Smooth muscle cell (in vitro differentiated cells): ENCODE measurements at regions not wholly inside any gene's neighbourhood (a gene's known extent, or its start where the extent isn't known, plus 50 kb on each side); places are given as distances from the start of the nearest gene placed in this dataset.

ENCODE experiments used
- DNase-seq: peaks from one replicate; lab custom pipeline; 2025; ENCODE audit not compliant: unreplicated experiment; lab: John Stamatoyannopoulos, UW
- H2AFZ ChIP-seq: fragments of 200-600 bp; sonication (generic); 2 replicates; pipeline ENCODE4 v1.6.0; 2016; ENCODE audit warnings: antibody characterized with exemption, low read depth, mild to moderate bottlenecking
- H3F3A ChIP-seq: fragments of 200-600 bp; sonication (generic); 2 replicates; pipeline ENCODE4 v1.6.0; 2017; ENCODE audit warnings: antibody characterized with exemption, low read depth
- H3K27ac ChIP-seq: fragments of 200-600 bp; sonication (generic); 2 replicates; pipeline ENCODE4 v1.5.1; 2016; ENCODE audit warnings: low read depth, mild to moderate bottlenecking
- H3K27me3 ChIP-seq: fragments of 200-600 bp; sonication (generic); 2 replicates; pipeline ENCODE4 v1.6.1; 2016; ENCODE audit warnings: low read depth, mild to moderate bottlenecking
- H3K36me3 ChIP-seq: fragments of 200-600 bp; sonication (generic); 2 replicates; pipeline ENCODE4 v1.5.1; 2016; ENCODE audit warnings: low read depth
- H3K4me1 ChIP-seq: fragments of 200-600 bp; sonication (generic); 2 replicates; pipeline ENCODE4 v1.5.1; 2016; ENCODE audit warnings: low read depth
- H3K4me2 ChIP-seq: fragments of 200-600 bp; sonication (generic); 2 replicates; pipeline ENCODE4 v1.6.0; 2016; ENCODE audit warnings: mild to moderate bottlenecking
- H3K4me3 ChIP-seq: fragments of 200-600 bp; sonication (generic); 2 replicates; pipeline ENCODE4 v1.5.1; 2016; ENCODE audit warnings: mild to moderate bottlenecking
- H3K79me2 ChIP-seq: fragments of 200-600 bp; sonication (generic); 2 replicates; pipeline ENCODE4 v1.6.0; 2016; ENCODE audit warnings: low read depth, mild to moderate bottlenecking
- H3K9ac ChIP-seq: fragments of 200-600 bp; sonication (generic); 2 replicates; pipeline ENCODE4 v1.6.0; 2016; ENCODE audit warnings: low read depth
- H3K9me3 ChIP-seq: fragments of 200-600 bp; sonication (generic); replicated peaks from 2 replicates; pipeline ENCODE4 v1.5.1; 2016; ENCODE audit warnings: low read depth
- H4K20me1 ChIP-seq: fragments of 200-600 bp; sonication (generic); 2 replicates; pipeline ENCODE4 v1.6.0; 2016; ENCODE audit warnings: low read depth
- CTCF ChIP-seq: fragments of 200-600 bp; sonication (generic); IDR thresholded peaks from 2 replicates; pipeline ENCODE4 v1.5.1; 2017; ENCODE audit warnings: borderline replicate concordance, mild to moderate bottlenecking, antibody characterized with exemption; ENCODE audit not compliant: insufficient read depth, poor library complexity, severe bottlenecking
- WGBS: methylation state at CpG from one replicate; pipeline ENCODE4 v1.1.7; 2016; ENCODE audit warnings: low lambda C conversion rate; 5-methylcytosine and 5-hydroxymethylcytosine counted together

GRCh38 chr2:37585982-37586621, 85.3 kb downstream of the CDC42EP3 start:
- 30% methylated on average over 7 of the region's 7 CpGs for WGBS
- H3K27ac ChIP-seq: peak overlapping the region; percentile 36
- no peak for DNase-seq
- no peaks in the 10 kb centered on the region for H3K79me2 ChIP-seq
- no peaks in the 10 kb centered on the region for H3K27me3 ChIP-seq
- no peaks in the 10 kb centered on the region for H4K20me1 ChIP-seq
- H3K36me3 ChIP-seq: no peaks in the 10 kb centered on the region
- H2AFZ ChIP-seq: no peak overlapping the region
- H3K4me2 ChIP-seq: peak overlapping the region; percentile 29
- no peak overlapping the region for H3K4me3 ChIP-seq
- peaks cover 17% of the 10 kb centered on the region for H3F3A ChIP-seq
- H3K9ac ChIP-seq: peak overlapping the region; percentile 14
- H3K9me3 ChIP-seq: no peaks in the 10 kb centered on the region
- H3K4me1 ChIP-seq: peaks cover 36% of the 10 kb centered on the region
- no peak for TF ChIP-seq CTCF

DNA sequence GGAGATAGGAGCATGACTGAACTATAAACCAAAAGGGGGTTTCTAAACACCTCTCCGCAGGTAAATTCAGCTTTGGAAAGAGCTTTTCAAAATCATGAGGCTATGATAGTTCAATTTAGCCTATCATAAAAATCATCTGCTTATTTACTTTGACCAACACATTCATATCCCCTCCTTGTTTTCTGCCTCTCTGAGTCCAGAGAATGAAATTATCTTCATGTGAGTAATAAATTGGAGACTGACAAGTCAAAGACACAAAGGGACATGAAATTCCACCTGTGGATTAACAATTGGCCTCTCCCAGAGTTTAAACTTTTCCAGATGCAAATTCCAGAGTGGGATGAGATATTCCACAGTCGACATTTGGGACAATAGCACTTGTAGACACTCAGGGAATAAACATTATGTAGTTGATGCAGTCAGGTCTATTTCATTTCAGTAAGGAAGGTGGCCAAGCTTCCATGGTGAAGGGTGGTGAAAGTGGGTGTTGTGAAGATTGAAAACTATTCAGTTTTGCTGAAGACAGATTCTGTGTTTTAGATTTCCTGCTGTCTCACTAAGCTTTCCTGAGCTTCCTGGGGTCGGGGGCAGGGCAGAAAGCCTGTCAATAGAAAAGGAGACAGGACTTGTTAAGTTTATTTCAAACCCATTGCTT, 84.7 kb downstream of the CDC42EP3 start:
- Histone ChIP-seq H3K27me3 (no peaks in the 10 kb centered on the region), H2AFZ (no peak overlapping the region), H3F3A (peaks cover 17% of the 10 kb centered on the region), H3K36me3 (no peaks in the 10 kb centered on the region), H4K20me1 (no peaks in the 10 kb centered on the region), H3K4me2 (peak overlapping the region; percentile 29), H3K4me3 (no peak overlapping the region), H3K9me3 (no peaks in the 10 kb centered on the region), H3K79me2 (no peaks in the 10 kb centered on the region), H3K27ac (peak overlapping the region; percentile 36), H3K4me1 (peaks cover 36% of the 10 kb centered on the region), H3K9ac (peak overlapping the region; percentile 14)
- WGBS: 86% methylated on average over 3 of the region's 3 CpGs
- no peak for TF ChIP-seq CTCF
- DNase-seq: no peak

DNA sequence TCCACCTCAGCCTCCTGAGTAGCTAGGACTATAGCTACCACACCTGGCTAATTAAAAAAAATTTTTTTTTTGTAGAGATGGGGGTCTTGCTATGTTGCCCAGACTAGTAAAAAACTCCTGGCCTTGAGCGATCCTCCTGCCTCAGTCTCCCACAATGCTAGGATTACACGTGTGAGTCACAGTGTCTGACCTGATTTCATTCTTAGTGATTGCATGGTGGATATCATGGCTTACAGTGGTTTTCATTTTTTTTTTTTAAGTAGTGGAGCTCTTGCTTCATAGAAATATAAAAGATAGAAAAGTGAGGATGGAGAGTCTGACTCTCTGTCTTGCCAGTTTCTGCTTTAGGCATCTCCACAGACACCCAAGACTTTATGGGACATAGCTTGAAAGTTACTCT, 83.6 kb downstream of the CDC42EP3 start:
- Histone ChIP-seq H3K27ac (no peak overlapping the region), H2AFZ (no peak overlapping the region), H3K4me1 (peaks cover 36% of the 10 kb centered on the region), H3F3A (peaks cover 16% of the 10 kb centered on the region), H3K4me3 (no peak overlapping the region), H3K79me2 (no peaks in the 10 kb centered on the region), H3K4me2 (peak overlapping the region; percentile 27), H3K9ac (no peak overlapping the region), H4K20me1 (no peaks in the 10 kb centered on the region), H3K36me3 (no peaks in the 10 kb centered on the region), H3K27me3 (no peaks in the 10 kb centered on the region), H3K9me3 (no peaks in the 10 kb centered on the region)
- no peak for DNase-seq
- no peak for TF ChIP-seq CTCF
- WGBS: 96% methylated on average over 2 of the region's 2 CpGs

DNA sequence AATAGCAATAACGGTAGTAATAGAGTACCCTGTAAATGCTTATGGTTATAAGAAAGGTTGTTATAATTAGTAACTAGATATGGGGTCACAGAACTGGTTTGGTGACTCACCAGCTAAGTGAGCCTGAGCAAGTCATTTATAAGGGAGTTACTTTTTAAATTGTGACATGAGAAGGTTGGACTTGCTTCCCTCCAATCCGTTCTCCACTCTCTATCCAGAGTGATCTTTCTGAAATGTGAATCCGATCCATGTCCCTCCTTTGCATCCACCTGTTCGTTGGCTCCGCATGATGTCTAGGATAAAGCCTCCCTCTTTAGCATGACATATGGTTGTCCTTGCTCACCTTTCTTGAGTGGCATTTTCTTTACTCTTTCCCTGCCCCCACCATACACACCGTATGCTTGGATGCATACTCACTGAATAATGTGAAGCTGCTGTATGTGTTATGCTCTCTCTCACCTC, 83.1 kb downstream of the CDC42EP3 start:
- no peaks in the 10 kb centered on the region for H4K20me1 ChIP-seq
- no peak overlapping the region for H3K4me3 ChIP-seq
- H3F3A ChIP-seq: peaks cover 10% of the 10 kb centered on the region
- H3K9me3 ChIP-seq: no peaks in the 10 kb centered on the region
- H3K27me3 ChIP-seq: no peaks in the 10 kb centered on the region
- no peak for TF ChIP-seq CTCF
- H3K4me2 ChIP-seq: peak overlapping the region; percentile 79
- H3K4me1 ChIP-seq: peaks cover 33% of the 10 kb centered on the region
- WGBS: 66% methylated on average over 6 of the region's 6 CpGs
- no peaks in the 10 kb centered on the region for H3K79me2 ChIP-seq
- H3K27ac ChIP-seq: peak overlapping the region; percentile 43
- H3K9ac ChIP-seq: no peak overlapping the region
- no peaks in the 10 kb centered on the region for H3K36me3 ChIP-seq
- H2AFZ ChIP-seq: no peak overlapping the region
- DNase-seq: no peak
